Sigmoid colon (tissue), 4 donors: ENCODE measurements at regions not wholly inside any gene's neighbourhood (a gene's known extent, or its start where the extent isn't known, plus 50 kb on each side); places are given as distances from the start of the nearest gene placed in this dataset.

ENCODE experiments used
- CTCF ChIP-seq, 4 experiments: fragments of 450-650 bp in 3 of 4; fragments of 200-600 bp in 1 of 4; IDR thresholded peaks; one replicate each; pipeline ENCODE4 v1.5.1; 2016 to 2019; ENCODE audit warnings: antibody characterized with exemption in 4 of 4, mild to moderate bottlenecking in 3 of 4, moderate library complexity in 2 of 4
- EP300 ChIP-seq, 4 donors: sonication (generic); formaldehyde crosslinking; IDR thresholded peaks; one replicate each; pipeline ENCODE4 v1.6.1; 2017; ENCODE audit warnings: antibody characterized with exemption in 4 of 4

GRCh38 chr3:148168347-148168746, 529.4 kb upstream of the AGTR1 start:
- TF ChIP-seq CTCF (IDR thresholded peaks at IDR 0.05) (no peak), EP300 (IDR thresholded peaks at IDR 0.05) (no peak)
